COLO829 (cell line): ENCODE measurements at regions not wholly inside any gene's neighbourhood (a gene's known extent, or its start where the extent isn't known, plus 50 kb on each side); places are given as distances from the start of the nearest gene placed in this dataset.
"Not testable (repeated sequence)": the region's sequence is repeated elsewhere in the genome, so short reads cannot be mapped to it uniquely, and the experiment has no call there.

Experiments
- DNase-seq: peaks from one replicate; pipeline ENCODE4 v3.0.0; 2012; ENCODE audit warnings: low spot score

DNA sequence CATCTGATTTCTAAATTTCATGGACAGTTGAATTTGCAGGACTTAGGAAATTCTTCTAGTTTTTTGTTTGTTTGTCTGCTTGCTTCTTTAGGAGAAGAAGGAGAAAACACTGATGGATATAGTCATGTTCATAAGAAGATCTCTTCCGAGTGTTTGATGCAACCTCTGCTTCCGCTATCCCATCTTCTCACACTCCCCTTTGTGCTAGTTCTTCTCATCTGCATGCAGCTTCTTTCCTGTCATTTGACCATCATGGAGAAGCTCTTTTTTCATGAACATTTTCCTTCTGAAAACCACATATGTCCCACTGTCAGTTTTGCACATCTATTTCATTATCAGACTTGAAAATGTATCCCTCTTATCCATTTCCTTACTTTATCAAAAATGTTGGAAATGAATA is 346.9 kb upstream of the PRKCQ start:
- no peak for DNase-seq

DNA sequence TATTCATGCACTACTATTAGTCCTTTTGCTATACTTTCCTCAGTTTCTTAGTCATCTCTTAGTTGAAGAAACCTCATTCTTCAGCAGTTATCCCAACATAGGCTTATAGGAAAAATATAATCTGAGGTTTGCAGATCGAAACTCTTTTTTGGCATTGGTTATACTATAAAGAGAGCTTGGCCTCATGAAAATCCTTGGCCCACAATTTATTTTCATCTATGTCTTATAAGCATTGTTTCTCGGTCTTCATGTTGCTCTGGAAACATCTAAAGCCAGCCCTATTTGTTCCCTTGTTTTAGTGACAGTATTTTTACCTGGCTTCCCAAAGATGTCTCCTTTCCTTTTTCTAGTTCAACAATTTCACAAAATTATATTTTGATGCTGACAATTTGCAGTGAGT is 345.1 kb upstream of the PRKCQ start:
- DNase-seq: no peak

DNA sequence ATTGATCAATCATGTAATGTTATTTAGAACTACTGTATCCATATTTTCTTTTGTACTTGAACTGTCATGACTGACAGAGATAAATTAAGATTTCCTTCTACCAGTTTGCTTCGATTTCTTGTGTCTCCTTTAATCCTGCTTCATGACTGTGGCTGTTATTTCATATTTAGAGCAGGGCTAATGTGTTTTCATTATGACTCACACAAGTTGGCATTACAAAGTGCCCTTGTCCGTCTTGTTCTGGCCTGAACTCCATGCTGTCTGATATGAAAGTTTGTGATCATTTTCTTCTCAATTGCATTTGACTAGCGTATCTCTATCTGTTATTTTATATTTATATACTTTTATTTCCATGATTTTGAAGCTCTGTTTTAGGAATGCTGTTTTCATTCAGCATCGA is 344.1 kb upstream of the PRKCQ start:
- DNase-seq: peak; percentile 58

DNA sequence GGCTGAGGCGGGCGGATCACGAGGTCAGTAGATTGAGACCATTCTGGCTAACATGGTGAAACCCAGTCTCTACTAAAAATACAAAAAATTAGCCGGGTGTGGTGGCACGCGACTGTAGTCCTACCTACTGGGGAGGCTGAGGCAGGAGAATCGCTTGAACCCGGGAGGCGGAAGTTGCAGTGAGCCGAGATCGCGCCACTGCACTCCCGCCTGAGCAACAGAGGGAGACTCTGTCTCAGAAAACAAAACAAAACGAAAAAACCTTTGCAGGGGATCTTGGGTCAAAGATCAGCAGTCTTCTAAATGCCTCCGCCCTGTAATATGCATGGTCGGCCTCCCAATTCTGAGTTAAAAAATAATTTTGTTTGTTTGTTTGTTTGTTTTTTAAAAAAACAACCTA is 340.9 kb upstream of the PRKCQ start:
- DNase-seq: not testable (repeated sequence)

DNA sequence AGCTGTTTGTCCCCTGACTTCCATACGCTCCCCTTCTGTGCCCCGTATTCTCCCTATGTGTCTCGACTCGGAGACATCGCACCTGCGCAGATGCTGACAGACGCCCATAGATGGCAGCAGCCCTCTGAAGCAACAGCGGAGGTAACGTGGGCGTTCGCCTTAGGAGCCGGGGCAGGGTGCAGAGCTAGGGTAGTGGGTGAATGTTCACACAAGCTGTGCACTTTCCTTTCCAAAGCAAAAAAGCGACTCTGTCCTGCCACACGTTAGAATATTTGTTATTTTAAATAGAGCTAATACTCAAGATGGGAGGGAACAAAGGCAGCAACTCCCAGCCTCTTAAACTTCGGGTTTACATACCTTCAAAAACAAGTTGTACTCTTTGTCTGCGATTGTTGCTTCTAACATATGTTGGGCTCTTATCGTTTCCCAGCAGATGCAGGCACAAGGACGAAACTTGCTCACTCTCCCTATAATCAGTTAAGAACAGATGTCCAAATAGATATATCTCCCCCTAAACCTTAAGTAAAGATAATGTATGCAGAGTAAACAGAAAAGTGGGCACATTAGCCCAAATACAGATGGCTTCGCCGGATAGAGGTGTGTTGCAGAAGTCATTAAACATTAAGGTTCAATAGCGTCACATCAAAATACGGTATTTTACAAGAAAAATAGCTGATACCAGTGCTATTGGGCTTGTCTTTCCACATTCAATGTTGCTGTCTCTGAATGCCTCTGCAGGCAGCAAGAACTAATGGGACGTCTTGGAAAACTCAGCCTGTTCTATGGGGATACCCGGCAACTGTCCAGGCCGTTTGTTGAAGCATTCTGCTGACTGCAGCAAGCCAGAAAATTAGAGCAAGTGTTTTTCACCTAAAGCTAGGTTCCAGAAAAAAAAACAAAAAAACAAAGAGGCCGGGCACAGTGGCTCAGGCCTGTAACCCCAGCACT is 340.3 kb upstream of the PRKCQ start:
- DNase-seq: peak; percentile 20

DNA sequence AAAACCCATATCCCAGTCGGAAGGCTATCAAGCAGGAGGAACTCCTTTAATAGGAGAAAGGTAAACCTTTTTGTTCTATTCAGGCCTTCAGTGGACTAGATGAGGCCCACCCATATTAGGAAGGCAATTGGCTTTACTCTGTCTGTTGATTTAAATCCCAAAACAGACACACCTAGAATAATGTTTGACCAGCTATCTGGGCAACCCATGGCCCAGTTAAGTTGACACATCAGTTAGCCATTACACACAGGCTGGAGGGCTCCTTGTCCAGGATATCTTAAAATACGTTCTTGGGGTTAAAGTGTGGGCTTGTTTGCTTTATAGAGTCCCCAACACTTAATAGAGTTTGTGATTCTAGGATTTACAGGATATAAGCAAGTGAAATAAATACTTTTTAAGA is 339.0 kb upstream of the PRKCQ start:
- no peak for DNase-seq

DNA sequence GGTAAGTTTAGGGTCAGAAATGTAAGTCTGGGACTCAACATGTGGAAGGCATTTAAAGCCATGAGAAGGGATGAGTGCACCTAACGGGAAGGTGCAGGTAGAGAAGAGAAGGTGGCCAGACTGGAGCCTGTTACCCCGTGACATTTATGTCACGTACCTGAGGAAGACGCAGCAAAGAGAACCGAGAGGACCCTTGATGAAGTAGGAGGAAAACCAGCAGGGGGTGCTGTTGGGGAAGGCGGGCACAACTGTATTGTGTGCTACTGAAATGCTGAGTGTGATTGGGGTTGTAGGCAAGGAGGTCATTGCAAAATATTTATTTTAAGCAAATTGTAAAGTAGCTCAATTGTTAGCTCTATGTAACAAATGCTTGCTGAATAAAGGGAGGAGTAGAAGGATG is 338.2 kb upstream of the PRKCQ start:
- peak; percentile 4 for DNase-seq

DNA sequence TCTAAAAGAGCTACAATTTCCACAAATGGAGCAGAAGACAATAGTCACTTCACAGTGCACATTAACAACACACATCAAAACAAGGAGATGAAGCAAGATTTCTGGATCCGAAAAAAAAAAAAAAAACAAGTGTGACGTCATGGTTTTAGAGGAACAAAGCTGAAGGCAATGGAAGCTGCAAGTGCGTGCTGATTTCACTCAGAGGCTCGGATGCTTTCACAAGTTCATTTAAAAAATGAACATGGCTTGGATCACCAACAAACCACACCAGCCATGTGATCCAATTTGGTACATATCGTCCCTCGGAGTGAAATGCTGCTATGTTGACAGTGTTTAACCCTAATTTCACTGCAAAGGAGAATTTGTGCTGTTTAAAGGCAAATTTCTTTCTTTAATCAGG is 337.0 kb upstream of the PRKCQ start:
- no peak for DNase-seq

DNA sequence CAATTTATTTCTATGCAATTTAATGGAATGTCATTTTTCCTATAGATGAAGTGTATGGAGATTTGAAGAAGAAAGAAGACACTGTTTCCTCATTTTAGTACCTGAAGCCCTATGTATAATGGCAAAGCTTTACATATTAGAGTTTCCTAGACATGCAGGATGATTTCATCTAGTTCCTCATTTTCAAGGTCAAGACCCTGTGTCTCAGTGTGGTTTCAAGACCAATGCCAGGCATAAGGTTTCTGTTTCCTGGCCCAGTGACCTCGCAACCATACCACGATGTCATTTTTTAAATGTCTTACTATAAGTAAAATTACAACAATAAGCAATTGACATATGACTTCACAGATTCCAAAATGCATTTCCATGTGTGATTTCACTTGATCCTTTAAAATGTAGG is 336.5 kb upstream of the PRKCQ start:
- no peak for DNase-seq

DNA sequence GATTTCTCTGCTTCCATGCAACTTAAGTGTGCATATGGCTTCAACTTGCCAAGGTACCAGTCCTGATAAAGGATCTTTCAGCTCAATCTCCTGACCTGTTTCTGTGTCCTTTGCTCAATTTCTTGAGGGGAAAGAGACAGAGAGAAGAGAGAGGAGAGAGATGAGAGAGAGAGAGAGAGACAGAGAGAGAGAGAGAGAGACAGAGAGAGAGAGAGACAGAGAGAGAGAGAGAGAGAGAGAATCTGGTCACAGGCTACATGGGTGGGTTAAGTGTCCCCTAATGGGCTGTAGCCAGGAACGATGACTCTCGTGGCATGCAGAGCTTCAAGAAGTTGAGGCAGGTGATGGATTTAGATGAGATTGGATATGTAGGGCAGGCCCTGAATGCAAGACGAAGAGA is 335.2 kb upstream of the PRKCQ start:
- no peak for DNase-seq

DNA sequence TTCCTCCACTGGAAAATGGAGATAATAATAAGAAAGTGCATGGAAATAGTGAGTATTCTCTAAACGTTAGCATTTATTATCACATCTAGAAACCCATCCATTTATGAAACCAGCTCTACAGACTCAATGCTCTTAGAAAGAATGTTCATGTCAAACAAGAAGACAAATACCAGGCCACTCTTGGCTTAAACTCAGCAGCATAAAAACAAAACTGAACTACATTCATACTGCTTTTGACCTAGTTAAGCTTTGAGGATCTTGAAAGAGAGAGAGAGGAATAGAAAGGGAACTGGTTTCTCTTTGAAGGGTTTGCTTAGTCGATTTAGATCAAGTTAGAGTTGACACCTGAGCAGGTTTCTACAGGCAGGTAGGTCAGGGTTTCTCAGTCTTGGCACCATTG is 332.9 kb upstream of the PRKCQ start:
- DNase-seq: no peak

DNA sequence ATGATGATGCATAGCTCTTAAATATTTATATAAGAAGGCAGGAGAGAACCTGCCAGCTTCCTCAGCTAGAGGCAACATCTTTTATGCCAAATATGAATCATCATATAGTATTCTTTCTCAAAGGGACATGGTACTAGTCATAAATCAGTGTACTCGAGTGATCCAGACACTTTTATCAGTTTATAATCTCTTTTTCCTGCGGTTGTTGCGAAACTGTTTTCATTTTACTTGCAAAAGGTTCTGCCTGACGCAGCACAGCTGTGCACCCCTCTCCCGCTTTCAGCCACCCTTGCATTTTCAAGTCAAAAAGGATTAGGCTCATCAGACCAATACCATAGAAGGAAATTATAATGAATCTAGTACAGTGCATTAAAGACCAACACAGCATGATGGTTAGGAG is 332.3 kb upstream of the PRKCQ start:
- DNase-seq: no peak

DNA sequence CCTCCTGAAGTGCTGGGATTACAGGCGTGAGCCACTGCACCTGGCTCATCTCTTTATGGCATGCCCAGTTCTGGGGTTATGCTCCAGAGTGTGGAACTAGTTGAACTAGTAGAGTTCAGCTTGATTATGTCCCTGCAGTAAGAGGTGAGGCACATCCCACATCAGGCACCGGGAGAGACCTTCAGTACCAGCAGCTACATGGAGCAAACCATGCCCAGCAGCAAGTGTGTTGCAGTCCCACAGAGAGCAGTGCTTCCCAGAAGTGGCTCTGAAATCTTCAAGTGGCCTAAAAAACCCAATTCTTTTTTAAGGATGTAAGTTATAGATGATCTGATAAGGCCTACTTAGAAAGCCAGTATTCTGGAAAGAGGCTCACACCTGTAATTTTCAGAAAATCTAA is 331.9 kb upstream of the PRKCQ start:
- no peak for DNase-seq

DNA sequence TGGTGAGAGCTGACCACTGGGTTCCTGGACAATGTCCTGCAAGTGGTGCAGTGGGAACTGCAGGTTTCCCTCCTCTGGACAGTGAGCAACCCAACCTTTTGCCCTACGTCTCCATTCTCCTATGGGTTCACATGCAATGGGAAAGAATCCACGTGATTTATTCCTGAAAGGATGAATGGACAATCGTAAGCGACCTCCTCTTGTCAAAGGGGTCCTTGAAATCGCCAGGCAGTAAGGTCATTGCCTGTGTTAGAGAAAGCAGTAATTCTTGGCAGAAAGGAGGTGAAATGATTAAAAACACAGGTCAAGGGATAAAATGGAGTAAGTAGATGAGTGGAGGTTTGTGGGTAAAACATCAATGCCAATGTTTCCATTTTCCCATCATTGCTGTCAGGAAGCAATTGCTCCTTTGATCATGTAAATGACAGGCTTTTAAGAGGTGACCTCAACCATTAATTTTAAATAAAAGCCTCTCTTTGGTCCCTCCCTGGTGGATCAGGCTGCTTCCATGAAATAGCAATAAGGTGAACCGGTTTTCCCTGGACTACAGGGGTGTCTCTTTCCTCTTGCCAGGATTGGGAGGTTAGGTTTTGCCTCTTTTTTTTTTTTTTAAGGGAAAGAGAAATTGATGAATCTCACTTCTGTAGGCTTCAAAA is 330.0 kb upstream of the PRKCQ start:
- no peak for DNase-seq

DNA sequence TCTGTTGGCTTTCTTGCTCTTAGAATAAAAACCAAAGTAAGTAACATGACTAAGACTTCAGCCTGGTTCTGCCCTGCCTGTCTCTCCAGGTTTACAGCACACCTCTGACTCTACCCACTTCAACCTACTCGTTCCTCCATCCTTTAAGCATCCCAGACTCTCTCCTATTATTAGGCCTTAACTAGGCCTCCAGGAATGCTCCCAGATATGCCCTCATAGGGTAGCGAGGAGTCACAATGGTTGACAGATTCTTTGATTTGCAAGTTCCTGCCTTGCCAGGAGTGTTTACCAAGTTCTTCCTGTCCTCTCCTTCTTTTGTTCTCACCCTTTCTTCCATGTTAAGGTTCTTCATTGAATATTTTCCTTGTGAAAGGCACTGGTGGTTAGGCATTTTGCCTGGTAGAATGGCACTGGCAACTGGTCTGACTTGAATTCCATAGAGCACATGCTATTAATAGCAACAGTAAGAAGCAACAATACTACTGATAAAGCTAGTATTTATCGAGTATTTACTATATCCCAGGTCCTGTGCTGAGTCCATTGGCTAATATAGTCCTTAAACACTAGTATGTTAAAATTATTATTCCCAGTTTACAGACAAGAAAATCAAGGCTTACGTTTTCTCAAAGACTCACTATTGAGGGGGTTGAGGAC is 327.9 kb upstream of the PRKCQ start:
- DNase-seq: no peak

DNA sequence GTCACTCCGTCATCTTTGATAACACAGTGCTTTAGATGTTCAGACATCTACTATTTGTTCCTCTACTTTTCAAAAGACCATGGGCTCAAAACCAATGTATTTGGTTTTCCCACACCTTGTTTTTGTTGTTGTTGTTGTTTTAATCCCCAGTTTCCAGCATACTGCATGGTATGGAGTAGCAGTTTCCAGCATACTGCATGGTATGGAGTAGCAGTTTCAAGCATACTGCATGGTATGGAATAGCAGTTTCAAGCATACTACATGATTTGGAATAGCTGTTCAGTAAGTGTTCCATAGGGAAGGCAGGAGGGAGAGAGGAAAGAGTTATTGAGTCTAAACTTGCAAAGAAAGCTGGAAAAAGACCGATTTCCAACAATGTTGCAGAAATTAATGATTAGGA is 314.3 kb upstream of the PRKCQ start:
- no peak for DNase-seq

DNA sequence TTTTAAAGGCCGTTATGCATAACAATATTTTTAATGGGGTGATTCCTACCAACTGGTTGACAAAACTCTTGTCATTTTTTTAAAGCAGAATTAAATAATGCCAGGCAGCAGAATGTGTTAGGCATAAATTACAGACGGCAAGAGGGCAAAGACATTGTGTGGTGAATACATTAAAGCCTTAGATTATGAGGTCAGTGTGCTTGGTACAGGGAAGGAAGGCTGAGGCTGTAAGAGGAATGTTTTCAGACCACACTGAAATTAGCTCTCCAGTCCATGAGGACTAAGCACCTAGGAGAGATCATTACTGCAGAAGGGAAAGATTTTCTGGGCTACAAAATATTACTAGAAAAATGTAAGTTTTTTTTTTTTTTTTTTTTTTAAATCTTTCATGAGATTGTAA is 312.8 kb upstream of the PRKCQ start:
- DNase-seq: no peak

DNA sequence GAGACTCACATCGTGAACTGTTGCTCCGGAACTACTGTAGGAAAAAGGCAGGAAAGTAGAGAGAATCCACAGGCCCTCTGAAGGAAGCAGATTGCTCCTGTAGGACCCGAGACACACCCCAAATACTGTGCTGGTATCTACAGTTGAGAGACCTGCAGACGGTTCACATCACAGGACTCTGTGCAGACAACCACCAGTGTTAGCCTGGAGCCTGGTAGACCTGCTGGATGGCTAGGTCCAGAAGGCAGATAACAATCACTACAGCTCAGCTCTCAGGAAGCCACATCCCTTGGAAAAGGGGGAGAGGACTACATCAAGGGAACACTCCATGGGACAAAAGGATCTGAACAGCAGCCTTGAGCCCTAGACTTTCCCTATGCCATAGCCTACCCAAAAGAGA is 311.8 kb upstream of the PRKCQ start:
- DNase-seq: no peak

DNA sequence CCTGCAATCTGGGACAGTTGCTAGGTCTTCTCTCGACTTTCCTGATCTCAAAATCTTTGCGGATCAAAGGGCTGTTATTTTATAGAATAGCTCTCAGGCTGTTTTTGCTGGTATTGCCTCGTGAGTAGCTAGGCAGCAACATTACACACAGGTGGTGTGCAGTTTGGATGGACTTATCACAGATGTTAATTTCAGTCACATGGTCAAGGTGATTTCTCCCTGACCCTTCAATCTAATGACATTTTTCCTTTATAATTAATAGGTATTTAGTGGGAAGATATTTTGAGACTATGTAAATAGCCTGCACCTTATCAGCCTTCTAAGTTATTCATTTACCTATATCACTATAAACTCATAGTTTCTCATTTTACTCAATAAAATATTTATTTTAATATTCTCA is 309.6 kb upstream of the PRKCQ start:
- DNase-seq: no peak

DNA sequence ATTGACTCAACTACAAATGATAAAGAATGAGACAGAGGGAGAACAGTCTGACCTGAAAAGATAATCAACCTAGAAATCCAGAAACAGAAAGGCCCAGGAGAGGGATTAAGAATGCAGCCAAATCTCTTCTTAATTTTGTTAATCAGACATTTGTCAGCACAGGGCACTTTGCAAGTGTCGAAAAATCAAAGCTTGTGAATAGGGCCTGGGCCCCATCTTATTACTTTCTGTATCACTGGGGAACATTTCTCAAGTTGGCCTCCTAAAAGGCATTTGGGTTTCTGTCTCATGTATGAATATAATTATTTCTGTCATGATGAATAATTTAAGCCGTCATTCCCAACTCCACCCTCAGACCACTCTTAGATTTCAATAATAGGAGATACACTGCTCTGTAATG is 308.4 kb upstream of the PRKCQ start:
- DNase-seq: no peak

DNA sequence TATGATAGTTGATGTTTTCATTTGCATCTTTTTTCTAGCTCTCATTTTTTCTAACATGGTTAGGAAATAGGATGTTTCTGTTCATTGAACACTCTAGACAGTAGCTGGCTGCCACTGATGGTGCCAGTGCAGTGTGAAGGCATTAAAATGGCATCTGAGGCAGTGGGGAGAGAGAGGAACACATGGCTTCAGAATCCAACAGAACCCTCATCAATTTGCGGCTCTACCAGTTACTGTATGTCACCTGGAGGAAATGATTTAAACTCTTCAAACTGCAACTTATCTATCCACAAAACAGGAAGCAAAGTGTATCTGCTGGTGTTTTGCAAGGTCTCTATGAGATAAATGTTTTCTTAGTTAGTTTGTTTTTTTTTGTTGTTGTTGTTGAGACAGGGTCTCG is 305.2 kb upstream of the PRKCQ start:
- no peak for DNase-seq

DNA sequence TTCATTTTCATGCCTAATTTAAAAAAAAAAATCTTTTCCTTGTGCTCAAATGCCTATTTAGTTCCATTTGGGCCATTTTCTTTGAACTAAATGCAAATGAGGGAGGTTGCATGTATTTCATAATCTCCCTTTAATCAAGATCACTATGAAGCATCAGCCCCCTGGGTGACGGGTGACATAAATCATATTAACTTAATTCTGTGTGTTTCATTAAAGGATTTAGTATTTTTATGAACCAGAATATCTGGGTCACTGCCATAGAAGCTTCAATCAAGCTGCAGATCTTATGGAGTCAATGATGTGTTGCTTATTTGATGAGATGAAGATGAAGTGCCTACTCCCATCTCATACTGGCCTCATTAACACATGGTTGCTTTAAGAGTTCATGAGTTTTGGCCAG is 301.9 kb upstream of the PRKCQ start:
- no peak for DNase-seq

DNA sequence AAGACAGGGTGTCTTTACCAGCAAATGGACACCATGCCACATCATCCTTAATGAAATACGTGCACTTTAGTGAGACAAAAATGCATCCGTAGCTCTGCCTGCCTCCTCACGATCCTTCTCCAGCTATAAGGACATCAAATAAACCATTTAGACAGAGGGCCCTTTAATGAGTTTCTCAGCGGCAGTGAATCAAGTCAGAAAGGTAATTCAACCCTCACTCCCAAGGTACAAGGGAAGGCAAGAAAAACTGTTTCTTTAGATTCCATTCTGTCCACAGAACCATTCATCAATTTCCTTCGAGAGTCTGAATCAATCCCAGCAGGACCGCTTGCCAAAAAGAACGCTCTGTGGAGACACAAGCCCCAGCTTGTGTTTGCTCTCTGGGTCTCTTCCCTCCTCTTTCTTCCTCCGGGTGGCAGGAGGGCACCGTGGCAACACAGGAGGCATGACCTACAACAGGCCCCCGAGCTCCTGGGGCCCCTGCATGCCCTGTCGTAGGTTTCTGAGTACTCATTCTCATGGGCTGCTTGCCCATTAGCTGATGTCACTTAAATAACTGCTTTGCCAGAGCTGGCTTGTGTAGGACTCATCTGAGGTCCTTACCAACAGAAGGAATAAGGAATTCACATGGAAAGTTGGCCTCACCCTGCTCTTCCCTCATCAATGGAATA is 297.8 kb upstream of the PRKCQ start:
- no peak for DNase-seq
